Stomach (tissue), 8 donors: ENCODE measurements at regions not wholly inside any gene's neighbourhood (a gene's known extent, or its start where the extent isn't known, plus 50 kb on each side); places are given as distances from the start of the nearest gene placed in this dataset.
"Not testable (repeated sequence)": the region's sequence is repeated elsewhere in the genome, so short reads cannot be mapped to it uniquely, and the experiment has no call there.

Experiments
- DNase-seq, 2 donors: peaks; one replicate each; pipeline versions ENCODE4 v3.0.0 to v3.0.0-alpha.2; 2013 to 2019
- H3K27ac ChIP-seq, 5 donors: fragments of 200-600 bp in 4 of 5; sonication (generic) in 4 of 5; one replicate each; pipeline ENCODE4 v1.5.1; 2013 to 2019; ENCODE audit warnings: mild to moderate bottlenecking in 1 of 5, moderate library complexity in 1 of 5
- H3K27me3 ChIP-seq, 3 donors: fragments of 200-600 bp; sonication (generic); one replicate each; pipeline ENCODE4 v1.5.1; 2017 to 2019; ENCODE audit warnings: mixed run types in 1 of 3
- H3K36me3 ChIP-seq, 4 donors: fragments of 200-600 bp; sonication (generic); 1 replicate in 3 of 4; 2 replicates in 1 of 4; pipeline ENCODE4 v1.5.1; 2016 to 2019
- H3K4me1 ChIP-seq, 4 donors: fragments of 200-600 bp; sonication (generic); one replicate each; pipeline ENCODE4 v1.5.1; 2016 to 2019
- H3K4me3 ChIP-seq, 4 donors: fragments of 200-600 bp; sonication (generic) in 3 of 4; one replicate each; pipeline ENCODE4 v1.5.1; 2016 to 2019; ENCODE audit warnings: mild to moderate bottlenecking in 1 of 4
- H3K9me3 ChIP-seq, 4 donors: fragments of 200-600 bp; sonication (generic); one replicate each; pipeline ENCODE4 v1.5.1; 2016 to 2019
- EP300 ChIP-seq: sonication (generic); formaldehyde crosslinking; IDR thresholded peaks from one replicate; pipeline ENCODE4 v1.6.1; 2017; ENCODE audit warnings: antibody characterized with exemption
- POLR2A ChIP-seq, 4 donors: fragments of 450-650 bp; IDR thresholded peaks; one replicate each; pipeline ENCODE4 v1.6.1; 2016; ENCODE audit warnings: antibody characterized with exemption in 4 of 4, control low read depth in 2 of 4, mild to moderate bottlenecking in 1 of 4, moderate library complexity in 1 of 4
- POLR2AphosphoS5 ChIP-seq, 3 donors: sonication (generic); formaldehyde crosslinking; IDR thresholded peaks; one replicate each; pipeline ENCODE4 v1.6.1; 2016; ENCODE audit warnings: antibody characterized with exemption in 3 of 3
- WGBS, 5 donors: extraction: QIAGEN DNeasy Blood & Tissue Kit in 3 of 5; methylation state at CpG; one replicate each; pipeline versions ENCODE4 v1.1.5 to v1.1.7; 2013 to 2018; 5-methylcytosine and 5-hydroxymethylcytosine counted together
- intact Hi-C: fragments of 100-400 bp; cut with DNase I; formaldehyde crosslinking; loops from one replicate; pipeline ENCODE4 v1.15.1; 2023; ENCODE audit warnings: low total_unique reads
- TF ChIP-seq, protein P1 (sequence below), 7 experiments: fragments of 450-650 bp in 4 of 7; fragments of 200-600 bp in 3 of 7; sonication (generic) in 3 of 7; IDR thresholded peaks; one replicate each; pipeline ENCODE4 v1.5.1; 2016 to 2019; ENCODE audit warnings: antibody characterized with exemption in 7 of 7, control low read depth in 2 of 7, mild to moderate bottlenecking in 1 of 7
- donor health status: healthy with polysubstance abuse.
- donor health status: Bipolar disorder and iron deficiency.
- donor health status: healthy.

DNA sequence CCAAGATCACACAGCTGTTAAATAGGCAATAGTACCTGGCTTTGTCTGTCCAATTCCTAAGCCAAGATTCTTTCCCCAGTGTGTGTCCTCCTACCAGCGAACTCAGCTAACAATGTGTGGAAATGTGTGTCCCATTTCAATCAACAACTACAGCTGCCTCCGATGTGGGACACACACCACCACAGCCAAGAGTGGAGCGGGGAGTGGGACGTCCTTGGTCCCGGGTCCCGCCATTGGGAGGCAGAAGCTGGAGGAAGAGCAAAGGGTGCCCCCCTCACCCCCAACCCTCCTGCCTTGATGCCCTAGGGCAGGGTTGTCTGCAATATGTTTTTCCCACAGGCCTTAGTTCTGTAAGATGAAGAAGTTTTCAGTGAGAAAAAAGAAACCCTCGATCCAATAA is 265.4 kb upstream of the RAB4A start:
- intact Hi-C loops: no loop called here
- 86 to 94% (median 88%) methylated on average over 7 of the region's 7 CpGs for WGBS, 5 donors
- H3K9me3 ChIP-seq: no peaks in the 10 kb centered on the region

GRCh38 chr1:229006121-229006870 is 264.6 kb upstream of the RAB4A start:
- no peak for TF ChIP-seq EP300
- TF ChIP-seq POLR2AphosphoS5 (IDR thresholded peaks at IDR 0.05): no peak
- TF ChIP-seq, protein P1, sequence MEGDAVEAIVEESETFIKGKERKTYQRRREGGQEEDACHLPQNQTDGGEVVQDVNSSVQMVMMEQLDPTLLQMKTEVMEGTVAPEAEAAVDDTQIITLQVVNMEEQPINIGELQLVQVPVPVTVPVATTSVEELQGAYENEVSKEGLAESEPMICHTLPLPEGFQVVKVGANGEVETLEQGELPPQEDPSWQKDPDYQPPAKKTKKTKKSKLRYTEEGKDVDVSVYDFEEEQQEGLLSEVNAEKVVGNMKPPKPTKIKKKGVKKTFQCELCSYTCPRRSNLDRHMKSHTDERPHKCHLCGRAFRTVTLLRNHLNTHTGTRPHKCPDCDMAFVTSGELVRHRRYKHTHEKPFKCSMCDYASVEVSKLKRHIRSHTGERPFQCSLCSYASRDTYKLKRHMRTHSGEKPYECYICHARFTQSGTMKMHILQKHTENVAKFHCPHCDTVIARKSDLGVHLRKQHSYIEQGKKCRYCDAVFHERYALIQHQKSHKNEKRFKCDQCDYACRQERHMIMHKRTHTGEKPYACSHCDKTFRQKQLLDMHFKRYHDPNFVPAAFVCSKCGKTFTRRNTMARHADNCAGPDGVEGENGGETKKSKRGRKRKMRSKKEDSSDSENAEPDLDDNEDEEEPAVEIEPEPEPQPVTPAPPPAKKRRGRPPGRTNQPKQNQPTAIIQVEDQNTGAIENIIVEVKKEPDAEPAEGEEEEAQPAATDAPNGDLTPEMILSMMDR (IDR thresholded peaks at IDR 0.05): no peak
- no peak for TF ChIP-seq POLR2A (IDR thresholded peaks at IDR 0.05)
- WGBS, 5 donors: 81 to 93% (median 89%) methylated on average over 12 of the region's 12 CpGs
- DNase-seq: no peak
- intact Hi-C loops: no loop called here
- H3K9me3 ChIP-seq: no peaks in the 10 kb centered on the region
- no peak overlapping the region for H3K27ac ChIP-seq
- H3K4me3 ChIP-seq: no peak overlapping the region
- H3K36me3 ChIP-seq: no peaks in the 10 kb centered on the region
- H3K27me3 ChIP-seq: no peaks in the 10 kb centered on the region
- H3K4me1 ChIP-seq: peaks cover 0 to 24% (median 2%) of the 10 kb centered on the region in 4 donors

More for the DNA sequence above, 265.4 kb upstream of the RAB4A start:
- no peak overlapping the region for H3K4me3 ChIP-seq
- TF ChIP-seq EP300 (no peak), POLR2AphosphoS5 (IDR thresholded peaks at IDR 0.05) (no peak), POLR2A (IDR thresholded peaks at IDR 0.05) (no peak)
- TF ChIP-seq, protein P1 (IDR thresholded peaks at IDR 0.05): no peak
- DNase-seq: no peak
- no peaks in the 10 kb centered on the region for H3K27me3 ChIP-seq
- H3K4me1 ChIP-seq: peaks cover 0 to 28% (median 2%) of the 10 kb centered on the region in 4 donors
- H3K36me3 ChIP-seq: no peaks in the 10 kb centered on the region
- H3K27ac ChIP-seq: no peak overlapping the region

DNA sequence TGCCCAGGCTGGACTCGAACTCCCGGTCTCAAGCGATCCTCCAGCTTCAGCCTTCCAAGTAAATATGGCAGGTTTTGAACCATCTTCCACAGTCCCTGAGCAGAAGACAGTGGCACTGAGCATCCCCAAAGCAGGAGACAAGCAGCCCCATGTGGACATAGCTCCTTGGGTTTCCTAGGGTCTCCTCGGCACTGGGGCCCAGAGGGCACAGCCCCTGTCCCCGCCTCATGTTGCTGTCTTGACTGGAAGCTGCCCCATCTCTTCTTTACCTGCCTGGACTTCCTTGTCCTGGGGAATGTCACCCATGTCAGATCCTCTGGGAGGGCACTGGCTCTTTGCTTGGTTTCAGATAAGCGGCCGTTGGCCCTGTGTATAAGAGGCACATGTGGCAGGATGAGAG is 263.7 kb upstream of the RAB4A start:
- no peaks in the 10 kb centered on the region for H3K27me3 ChIP-seq
- intact Hi-C loops: no loop called here
- H3K9me3 ChIP-seq: no peaks in the 10 kb centered on the region
- TF ChIP-seq POLR2AphosphoS5 (IDR thresholded peaks at IDR 0.05) (no peak), POLR2A (IDR thresholded peaks at IDR 0.05) (no peak), EP300 (no peak)
- TF ChIP-seq, protein P1 (IDR thresholded peaks at IDR 0.05): no peak
- peaks cover 0 to 18% (median 2%) of the 10 kb centered on the region in 4 donors for H3K4me1 ChIP-seq
- H3K4me3 ChIP-seq: no peak overlapping the region
- H3K27ac ChIP-seq: no peak overlapping the region
- H3K36me3 ChIP-seq: no peaks in the 10 kb centered on the region
- DNase-seq: no peak
- 88 to 97% (median 93%) methylated on average over 7 of the region's 7 CpGs for WGBS, 5 donors

DNA sequence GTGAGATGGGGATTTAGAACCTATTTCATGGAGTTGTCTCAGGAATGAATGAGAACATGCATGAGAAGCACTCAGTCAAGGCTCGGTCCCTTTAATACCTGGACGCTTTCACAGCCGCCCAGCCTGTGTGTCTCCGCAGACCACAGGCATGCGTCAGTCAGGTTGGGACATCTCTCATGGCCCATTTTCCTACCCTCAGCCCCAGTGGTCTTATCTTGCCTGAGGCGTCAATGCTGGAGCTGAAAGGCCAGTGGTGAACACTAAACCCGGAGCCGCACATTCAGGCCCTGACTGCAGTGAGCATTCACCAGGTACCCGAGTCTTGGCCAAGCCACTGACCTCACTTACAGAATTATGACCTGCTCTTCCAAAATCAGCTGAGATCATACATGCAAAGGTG is 263.2 kb upstream of the RAB4A start:
- TF ChIP-seq EP300 (no peak), POLR2AphosphoS5 (IDR thresholded peaks at IDR 0.05) (no peak), POLR2A (IDR thresholded peaks at IDR 0.05) (no peak)
- TF ChIP-seq, protein P1 (IDR thresholded peaks at IDR 0.05): no peak

DNA sequence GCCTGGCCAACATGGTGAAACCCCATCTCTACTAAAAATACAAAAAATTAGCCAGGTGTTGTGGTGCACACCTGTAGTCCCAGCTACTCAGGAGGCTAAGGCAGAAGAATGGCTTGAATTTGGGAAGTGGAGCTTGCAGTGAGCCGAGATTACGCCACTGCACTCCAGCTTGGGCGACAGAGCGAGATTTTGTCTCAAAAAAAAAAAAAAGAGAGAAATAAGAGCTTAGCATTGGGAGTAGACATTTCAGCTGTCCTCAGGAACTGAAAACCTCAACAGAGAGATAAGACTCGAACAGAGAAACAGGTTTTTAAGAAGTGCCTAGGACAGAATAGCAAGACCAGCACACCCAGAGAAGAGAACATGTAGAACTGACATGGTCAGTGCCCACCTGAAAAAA is 262.6 kb upstream of the RAB4A start:
- H3K27ac ChIP-seq, H3K9me3 ChIP-seq, H3K4me3 ChIP-seq, H3K27me3 ChIP-seq, DNase-seq, H3K36me3 ChIP-seq, intact Hi-C loops: not testable (repeated sequence)
- peaks cover 0 to 13% (median 2%) of the 10 kb centered on the region in 4 donors for H3K4me1 ChIP-seq
- WGBS, 5 donors: 77 to 89% (median 81%) methylated on average over 5 of the region's 5 CpGs

More for the DNA sequence above, 263.2 kb upstream of the RAB4A start:
- H3K4me1 ChIP-seq: peaks cover 0 to 13% (median 2%) of the 10 kb centered on the region in 4 donors
- no peak overlapping the region for H3K4me3 ChIP-seq
- WGBS, 5 donors: 93 to 97% (median 96%) methylated on average over 9 of the region's 9 CpGs
- H3K27ac ChIP-seq: no peak overlapping the region
- intact Hi-C loops: no loop called here
- no peaks in the 10 kb centered on the region for H3K27me3 ChIP-seq
- H3K36me3 ChIP-seq: no peaks in the 10 kb centered on the region
- DNase-seq: no peak
- no peaks in the 10 kb centered on the region for H3K9me3 ChIP-seq
